ENCODE measurements at regions not wholly inside any gene's neighbourhood (a gene's known extent, or its start where the extent isn't known, plus 50 kb on each side); places are given as distances from the start of the nearest gene placed in this dataset.

GRCh38 chr10:128713471-128713870 is 587.2 kb upstream of the MKI67 start:
- H3K9me1 ChIP-seq (replicated peaks; ENCODE audit: control insufficient read depth, extremely low read depth, insufficient read depth, low read length) = no peaks in the 10 kb centered on the region
- H3K9me3 ChIP-seq (replicated peaks; ENCODE audit: control insufficient read depth, insufficient read depth, low read length) = no peaks in the 10 kb centered on the region
- DNase-seq (ENCODE audit: low read depth, low spot score) (no peak), FAIRE-seq (no peak)
- H3K9ac ChIP-seq (replicated peaks; ENCODE audit: extremely low read depth, insufficient read depth, low read length) = no peak overlapping the region
- H3K79me2 ChIP-seq (ENCODE audit: control insufficient read depth, insufficient read depth, low read length) = no peaks in the 10 kb centered on the region
- no TSS peak for BruUV-seq (replicated peaks)
- no peaks in the 10 kb centered on the region for H4K20me1 ChIP-seq (replicated peaks; ENCODE audit: control insufficient read depth, extremely low read depth, insufficient read depth, low read length)
- H3K27ac ChIP-seq (ENCODE audit: insufficient read depth, low read depth, low read length) = no peak overlapping the region
- intact Hi-C loops (cut with micrococcal nuclease) (no loop called here), dilution Hi-C loops (cut with MboI; ENCODE audit: extremely low pct_ligation_motif_present, low sequenced_read_pairs) (no loop called here)
- POLR2A ChIA-PET = no interaction called here
- H2AFZ ChIP-seq (ENCODE audit: low read depth, low read length) = no peak overlapping the region
- H3K36me3 ChIP-seq (ENCODE audit: control insufficient read depth in 2 of 2, extremely low read depth in 1 of 2, insufficient read depth in 2 of 2, low read length in 2 of 2) = no peaks in the 10 kb centered on the region
- CTCF ChIA-PET = no interaction called here
- H3K4me3 ChIP-seq (replicated peaks in 1 of 3; ENCODE audit: insufficient read depth in 1 of 3, low read depth in 1 of 3, low read length in 3 of 3) = no peak overlapping the region
- H3K4me2 ChIP-seq (ENCODE audit: insufficient read depth, low read length) = no peak overlapping the region
- TF ChIP-seq EZH2 (IDR thresholded peaks at IDR 0.05; ENCODE audit: borderline replicate concordance, low read depth, low read length, severe bottlenecking) = no peak
- TF ChIP-seq MYC (IDR thresholded peaks at IDR 0.05; ENCODE audit: low read depth, low read length) = no peak
- H3K27me3 ChIP-seq (ENCODE audit: control insufficient read depth in 2 of 2, insufficient read depth in 2 of 2, low read length in 2 of 2) = no peaks in the 10 kb centered on the region
- no peaks in the 10 kb centered on the region for H3K4me1 ChIP-seq (ENCODE audit: control insufficient read depth, extremely low read depth, insufficient read depth, low read length)

- H3K4me1 ChIP-seq (ENCODE audit: control insufficient read depth, extremely low read depth, insufficient read depth, low read length) = no peaks in the 10 kb centered on the region
- H3K36me3 ChIP-seq (ENCODE audit: control insufficient read depth in 2 of 2, extremely low read depth in 1 of 2, insufficient read depth in 2 of 2, low read length in 2 of 2) = no peaks in the 10 kb centered on the region
- H3K4me3 ChIP-seq (replicated peaks in 1 of 3; ENCODE audit: insufficient read depth in 1 of 3, low read depth in 1 of 3, low read length in 3 of 3) = no peak overlapping the region
- dilution Hi-C loops (cut with MboI; ENCODE audit: extremely low pct_ligation_motif_present, low sequenced_read_pairs) = no loop called here
- no peaks in the 10 kb centered on the region for H3K9me3 ChIP-seq (replicated peaks; ENCODE audit: control insufficient read depth, insufficient read depth, low read length)
- BruUV-seq (replicated peaks) = no TSS peak
- no peak overlapping the region for H3K27ac ChIP-seq (ENCODE audit: insufficient read depth, low read depth, low read length)
- intact Hi-C loops (cut with micrococcal nuclease) = no loop called here
- H3K79me2 ChIP-seq (ENCODE audit: control insufficient read depth, insufficient read depth, low read length) = no peaks in the 10 kb centered on the region
- ChIA-PET CTCF (no interaction called here), POLR2A (no interaction called here)
- no peak for DNase-seq (ENCODE audit: low read depth, low spot score)
- H3K27me3 ChIP-seq (ENCODE audit: control insufficient read depth in 2 of 2, insufficient read depth in 2 of 2, low read length in 2 of 2) = no peaks in the 10 kb centered on the region
- no peak overlapping the region for H3K4me2 ChIP-seq (ENCODE audit: insufficient read depth, low read length)
- H3K9me1 ChIP-seq (replicated peaks; ENCODE audit: control insufficient read depth, extremely low read depth, insufficient read depth, low read length) = no peaks in the 10 kb centered on the region
- H2AFZ ChIP-seq (ENCODE audit: low read depth, low read length) = no peak overlapping the region
- H3K9ac ChIP-seq (replicated peaks; ENCODE audit: extremely low read depth, insufficient read depth, low read length) = no peak overlapping the region
- FAIRE-seq = no peak
- no peak for TF ChIP-seq MAX (IDR thresholded peaks at IDR 0.05; ENCODE audit: insufficient read depth, insufficient read length)
- no peak for TF ChIP-seq MYC (IDR thresholded peaks at IDR 0.05; ENCODE audit: low read depth, low read length)
- TF ChIP-seq EZH2 (IDR thresholded peaks at IDR 0.05; ENCODE audit: borderline replicate concordance, low read depth, low read length, severe bottlenecking) = no peak
- no peak for TF ChIP-seq POLR2AphosphoS5 (IDR thresholded peaks at IDR 0.05; ENCODE audit: insufficient read depth, low read depth, low read length)
- no peak for TF ChIP-seq FOS (IDR thresholded peaks at IDR 0.05; ENCODE audit: borderline replicate concordance, insufficient read depth, low read length)
- TF ChIP-seq GATA2 (IDR thresholded peaks at IDR 0.05; ENCODE audit: insufficient read depth, insufficient read length, low read depth, low read length) = no peak
- TF ChIP-seq CTCF (IDR thresholded peaks at IDR 0.05; ENCODE audit: extremely low read depth in 1 of 2, insufficient read depth in 1 of 2, low read depth in 1 of 2, low read length in 2 of 2) = no peak
- TF ChIP-seq POLR2A (IDR thresholded peaks at IDR 0.05; ENCODE audit: low read depth, low read length) = no peak
- TF ChIP-seq JUN (IDR thresholded peaks at IDR 0.05; ENCODE audit: borderline replicate concordance, insufficient read depth, insufficient read length, low read depth) = no peak
- no peaks in the 10 kb centered on the region for H4K20me1 ChIP-seq (replicated peaks; ENCODE audit: control insufficient read depth, extremely low read depth, insufficient read depth, low read length)
Measured at GRCh38 chr10:128713874-128714570, 587.8 kb upstream of the MKI67 start.
